ENCODE measurements at regions not wholly inside any gene's neighbourhood (a gene's known extent, or its start where the extent isn't known, plus 50 kb on each side); places are given as distances from the start of the nearest gene placed in this dataset.

GRCh38 chr2:38146275-38146906 lies 70.4 kb upstream of the CYP1B1 start (continued):
- TF ChIP-seq, protein P1, sequence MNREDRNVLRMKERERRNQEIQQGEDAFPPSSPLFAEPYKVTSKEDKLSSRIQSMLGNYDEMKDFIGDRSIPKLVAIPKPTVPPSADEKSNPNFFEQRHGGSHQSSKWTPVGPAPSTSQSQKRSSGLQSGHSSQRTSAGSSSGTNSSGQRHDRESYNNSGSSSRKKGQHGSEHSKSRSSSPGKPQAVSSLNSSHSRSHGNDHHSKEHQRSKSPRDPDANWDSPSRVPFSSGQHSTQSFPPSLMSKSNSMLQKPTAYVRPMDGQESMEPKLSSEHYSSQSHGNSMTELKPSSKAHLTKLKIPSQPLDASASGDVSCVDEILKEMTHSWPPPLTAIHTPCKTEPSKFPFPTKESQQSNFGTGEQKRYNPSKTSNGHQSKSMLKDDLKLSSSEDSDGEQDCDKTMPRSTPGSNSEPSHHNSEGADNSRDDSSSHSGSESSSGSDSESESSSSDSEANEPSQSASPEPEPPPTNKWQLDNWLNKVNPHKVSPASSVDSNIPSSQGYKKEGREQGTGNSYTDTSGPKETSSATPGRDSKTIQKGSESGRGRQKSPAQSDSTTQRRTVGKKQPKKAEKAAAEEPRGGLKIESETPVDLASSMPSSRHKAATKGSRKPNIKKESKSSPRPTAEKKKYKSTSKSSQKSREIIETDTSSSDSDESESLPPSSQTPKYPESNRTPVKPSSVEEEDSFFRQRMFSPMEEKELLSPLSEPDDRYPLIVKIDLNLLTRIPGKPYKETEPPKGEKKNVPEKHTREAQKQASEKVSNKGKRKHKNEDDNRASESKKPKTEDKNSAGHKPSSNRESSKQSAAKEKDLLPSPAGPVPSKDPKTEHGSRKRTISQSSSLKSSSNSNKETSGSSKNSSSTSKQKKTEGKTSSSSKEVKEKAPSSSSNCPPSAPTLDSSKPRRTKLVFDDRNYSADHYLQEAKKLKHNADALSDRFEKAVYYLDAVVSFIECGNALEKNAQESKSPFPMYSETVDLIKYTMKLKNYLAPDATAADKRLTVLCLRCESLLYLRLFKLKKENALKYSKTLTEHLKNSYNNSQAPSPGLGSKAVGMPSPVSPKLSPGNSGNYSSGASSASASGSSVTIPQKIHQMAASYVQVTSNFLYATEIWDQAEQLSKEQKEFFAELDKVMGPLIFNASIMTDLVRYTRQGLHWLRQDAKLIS (CRISPR knock-in tag; IDR thresholded peaks at IDR 0.05): no peak
- TF ChIP-seq TAF1 (IDR thresholded peaks at IDR 0.05; ENCODE audit: control insufficient read depth, extremely low read depth, insufficient read depth, low read length, severe bottlenecking) (peak; percentile 8), SOX6 (IDR thresholded peaks at IDR 0.05) (peak; percentile 8; the same call in 1 of the 2 replicates), HLTF (IDR thresholded peaks at IDR 0.05) (no peak), ZZZ3 (IDR thresholded peaks at IDR 0.05) (no peak), RCOR1 (IDR thresholded peaks at IDR 0.05; ENCODE audit: borderline replicate concordance in 1 of 2, low read depth in 2 of 2, low read length in 2 of 2) (no peak), ZNF551 (CRISPR knock-in tag; IDR thresholded peaks at IDR 0.05) (no peak), PHF8 (IDR thresholded peaks at IDR 0.05; ENCODE audit: borderline replicate concordance, low read length) (no peak), SPI1 (IDR thresholded peaks at IDR 0.05; ENCODE audit: borderline replicate concordance, low read depth, low read length) (no peak), OTX1 (CRISPR knock-in tag; IDR thresholded peaks at IDR 0.05) (no peak), BACH1 (tag; IDR thresholded peaks at IDR 0.05) (no peak), KLF10 (CRISPR knock-in tag; IDR thresholded peaks at IDR 0.05) (no peak), KLF13 (tag; IDR thresholded peaks at IDR 0.05; ENCODE audit: borderline replicate concordance, low read depth) (peak; percentile 22; the same call in 1 of the 2 replicates), TARDBP (IDR thresholded peaks at IDR 0.05) (no peak), HMBOX1 (IDR thresholded peaks at IDR 0.05) (no peak), CLOCK (CRISPR knock-in tag; IDR thresholded peaks at IDR 0.05; ENCODE audit: borderline replicate concordance) (no peak)
- TF ChIP-seq, protein P2, sequence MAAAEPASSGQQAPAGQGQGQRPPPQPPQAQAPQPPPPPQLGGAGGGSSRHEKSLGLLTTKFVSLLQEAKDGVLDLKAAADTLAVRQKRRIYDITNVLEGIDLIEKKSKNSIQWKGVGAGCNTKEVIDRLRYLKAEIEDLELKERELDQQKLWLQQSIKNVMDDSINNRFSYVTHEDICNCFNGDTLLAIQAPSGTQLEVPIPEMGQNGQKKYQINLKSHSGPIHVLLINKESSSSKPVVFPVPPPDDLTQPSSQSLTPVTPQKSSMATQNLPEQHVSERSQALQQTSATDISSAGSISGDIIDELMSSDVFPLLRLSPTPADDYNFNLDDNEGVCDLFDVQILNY (CRISPR knock-in tag; IDR thresholded peaks at IDR 0.05): no peak
- TF ChIP-seq, protein P3, sequence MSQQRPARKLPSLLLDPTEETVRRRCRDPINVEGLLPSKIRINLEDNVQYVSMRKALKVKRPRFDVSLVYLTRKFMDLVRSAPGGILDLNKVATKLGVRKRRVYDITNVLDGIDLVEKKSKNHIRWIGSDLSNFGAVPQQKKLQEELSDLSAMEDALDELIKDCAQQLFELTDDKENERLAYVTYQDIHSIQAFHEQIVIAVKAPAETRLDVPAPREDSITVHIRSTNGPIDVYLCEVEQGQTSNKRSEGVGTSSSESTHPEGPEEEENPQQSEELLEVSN (IDR thresholded peaks at IDR 0.05; ENCODE audit: borderline replicate concordance in 1 of 2, extremely low read depth in 1 of 2, insufficient read depth in 1 of 2, insufficient read length in 1 of 2, low read depth in 1 of 2, low read length in 1 of 2, poor library complexity in 1 of 2, severe bottlenecking in 1 of 2): peak; percentile 25 to 34

Measured in K562 (cell line).